Activated CD4-positive, alpha-beta memory T cell treated with anti-CD3 and anti-CD28 coated beads, Interleukin-2, amount 10 ng/mL, durations not matched to agents 7 days and 5 days (primary cell): ENCODE measurements at regions not wholly inside any gene's neighbourhood (a gene's known extent, or its start where the extent isn't known, plus 50 kb on each side); places are given as distances from the start of the nearest gene placed in this dataset.

Experiments used
- CTCF ChIA-PET: fragments of 350-600 bp; sonication (Branson Sonifier 250); formaldehyde crosslinking; loops from one replicate; lab custom pipeline; 2021; ENCODE audit warnings: antibody characterized with exemption, inconsistent platforms; lab: Charles Lee
- POLR2A ChIA-PET: fragments of 350-600 bp; sonication (Branson Sonifier 250); formaldehyde crosslinking; loops from one replicate; lab custom pipeline; 2021; ENCODE audit warnings: antibody characterized with exemption; lab: Charles Lee
- DNase-seq: peaks from one replicate; pipeline ENCODE4 v3.0.0-alpha.2; 2020
- H3K27ac Mint-ChIP-seq: one replicate; pipeline ENCODE4 v1.8.0; 2021; ENCODE audit warnings: mild to moderate bottlenecking, mixed read lengths
- H3K27me3 Mint-ChIP-seq: one replicate; pipeline ENCODE4 v1.8.0; 2021; ENCODE audit warnings: mixed read lengths
- H3K36me3 Mint-ChIP-seq: one replicate; pipeline ENCODE4 v1.8.0; 2021; ENCODE audit warnings: low read depth, mixed read lengths
- H3K4me1 Mint-ChIP-seq: one replicate; pipeline ENCODE4 v1.8.0; 2021; ENCODE audit warnings: mixed read lengths
- H3K4me3 Mint-ChIP-seq: one replicate; pipeline ENCODE4 v1.8.0; 2021; ENCODE audit warnings: mild to moderate bottlenecking, mixed read lengths
- H3K9me3 Mint-ChIP-seq: one replicate; pipeline ENCODE4 v1.8.0; 2021; ENCODE audit warnings: mixed read lengths

GRCh38 chr10:45180946-45181875, 134.2 kb downstream of the OR13A1 start:
- Mint-ChIP-seq H3K4me3 (no peak overlapping the region), H3K4me1 (no peaks in the 10 kb centered on the region), H3K27ac (no peak overlapping the region), H3K27me3 (no peaks in the 10 kb centered on the region), H3K9me3 (no peaks in the 10 kb centered on the region), H3K36me3 (no peaks in the 10 kb centered on the region)
- ChIA-PET CTCF (no interaction called here), POLR2A (no interaction called here)
- DNase-seq: no peak

GRCh38 chr10:45183174-45183573, 132.2 kb downstream of the OR13A1 start:
- Mint-ChIP-seq H3K9me3 (no peaks in the 10 kb centered on the region), H3K36me3 (no peaks in the 10 kb centered on the region), H3K27me3 (no peaks in the 10 kb centered on the region), H3K27ac (no peak overlapping the region), H3K4me3 (no peak overlapping the region), H3K4me1 (no peaks in the 10 kb centered on the region)
- ChIA-PET POLR2A (no interaction called here), CTCF (no interaction called here)
- DNase-seq: no peak

- H3K4me3 Mint-ChIP-seq: no peak overlapping the region
- H3K4me1 Mint-ChIP-seq: no peaks in the 10 kb centered on the region
- POLR2A ChIA-PET: no interaction called here
- CTCF ChIA-PET: no interaction called here
- H3K27me3 Mint-ChIP-seq: peaks cover 4% of the 10 kb centered on the region
- no peak overlapping the region for H3K27ac Mint-ChIP-seq
- H3K36me3 Mint-ChIP-seq: no peaks in the 10 kb centered on the region
- DNase-seq: no peak
- no peaks in the 10 kb centered on the region for H3K9me3 Mint-ChIP-seq
These were observed 117.5 kb downstream of the OR13A1 start for GRCh38 chr10:45197816-45198485.

GRCh38 chr10:45198486-45199204, 116.8 kb downstream of the OR13A1 start:
- Mint-ChIP-seq H3K9me3 (no peaks in the 10 kb centered on the region), H3K36me3 (no peaks in the 10 kb centered on the region), H3K27ac (no peak overlapping the region), H3K27me3 (peaks cover 4% of the 10 kb centered on the region), H3K4me1 (no peaks in the 10 kb centered on the region), H3K4me3 (no peak overlapping the region)
- CTCF ChIA-PET: no interaction called here
- no peak for DNase-seq
- POLR2A ChIA-PET: no interaction called here

GRCh38 chr10:45199205-45199740, 116.1 kb downstream of the OR13A1 start:
- Mint-ChIP-seq H3K4me3 (no peak overlapping the region), H3K36me3 (no peaks in the 10 kb centered on the region), H3K9me3 (no peaks in the 10 kb centered on the region), H3K27me3 (peaks cover 8% of the 10 kb centered on the region), H3K4me1 (no peaks in the 10 kb centered on the region), H3K27ac (no peak overlapping the region)
- no peak for DNase-seq
- CTCF ChIA-PET: no interaction called here
- POLR2A ChIA-PET: no interaction called here

- Mint-ChIP-seq H3K27ac (no peak overlapping the region), H3K9me3 (no peaks in the 10 kb centered on the region), H3K4me1 (no peaks in the 10 kb centered on the region), H3K36me3 (no peaks in the 10 kb centered on the region), H3K27me3 (peaks cover 8% of the 10 kb centered on the region), H3K4me3 (no peak overlapping the region)
- ChIA-PET POLR2A (no interaction called here), CTCF (interaction anchor here (1.2 kb wide), 1 partner anchor 268 kb away, joined by 3 read pairs; no protein-coding TSS in a partner anchor)
- DNase-seq: no peak
These were observed 114.1 kb downstream of the OR13A1 start for GRCh38 chr10:45201271-45201670.

GRCh38 chr10:45202242-45202641, 113.2 kb downstream of the OR13A1 start:
- no peaks in the 10 kb centered on the region for H3K9me3 Mint-ChIP-seq
- no peak overlapping the region for H3K4me3 Mint-ChIP-seq
- ChIA-PET CTCF (no interaction called here), POLR2A (no interaction called here)
- H3K27me3 Mint-ChIP-seq: peaks cover 8% of the 10 kb centered on the region
- H3K4me1 Mint-ChIP-seq: no peaks in the 10 kb centered on the region
- no peak for DNase-seq
- no peak overlapping the region for H3K27ac Mint-ChIP-seq
- H3K36me3 Mint-ChIP-seq: no peaks in the 10 kb centered on the region

- CTCF ChIA-PET: no interaction called here
- POLR2A ChIA-PET: no interaction called here
- no peak overlapping the region for H3K27ac Mint-ChIP-seq
- no peaks in the 10 kb centered on the region for H3K4me1 Mint-ChIP-seq
- no peak for DNase-seq
- H3K36me3 Mint-ChIP-seq: no peaks in the 10 kb centered on the region
- H3K27me3 Mint-ChIP-seq: peaks cover 25% of the 10 kb centered on the region
- no peaks in the 10 kb centered on the region for H3K9me3 Mint-ChIP-seq
- no peak overlapping the region for H3K4me3 Mint-ChIP-seq
These were observed 110.2 kb downstream of the OR13A1 start for GRCh38 chr10:45204954-45205775.

GRCh38 chr10:45209888-45210287, 105.5 kb downstream of the OR13A1 start:
- Mint-ChIP-seq H3K9me3 (no peaks in the 10 kb centered on the region), H3K36me3 (no peaks in the 10 kb centered on the region), H3K4me3 (no peak overlapping the region), H3K4me1 (no peaks in the 10 kb centered on the region), H3K27me3 (peaks cover 25% of the 10 kb centered on the region), H3K27ac (no peak overlapping the region)
- POLR2A ChIA-PET: no interaction called here
- CTCF ChIA-PET: no interaction called here
- no peak for DNase-seq

- Mint-ChIP-seq H3K9me3 (no peaks in the 10 kb centered on the region), H3K27me3 (peaks cover 27% of the 10 kb centered on the region), H3K27ac (no peak overlapping the region), H3K4me1 (no peaks in the 10 kb centered on the region), H3K36me3 (no peaks in the 10 kb centered on the region), H3K4me3 (no peak overlapping the region)
- POLR2A ChIA-PET: no interaction called here
- DNase-seq: no peak
- CTCF ChIA-PET: no interaction called here
These were observed 103.8 kb downstream of the OR13A1 start for GRCh38 chr10:45211576-45211975.

GRCh38 chr10:45219416-45219815, 96.0 kb downstream of the OR13A1 start:
- H3K27ac Mint-ChIP-seq: no peak overlapping the region
- ChIA-PET POLR2A (no interaction called here), CTCF (no interaction called here)
- DNase-seq: no peak
- no peak overlapping the region for H3K4me3 Mint-ChIP-seq
- H3K36me3 Mint-ChIP-seq: no peaks in the 10 kb centered on the region
- no peaks in the 10 kb centered on the region for H3K4me1 Mint-ChIP-seq
- H3K9me3 Mint-ChIP-seq: no peaks in the 10 kb centered on the region
- H3K27me3 Mint-ChIP-seq: peaks cover 5% of the 10 kb centered on the region

- no peak overlapping the region for H3K4me3 Mint-ChIP-seq
- H3K4me1 Mint-ChIP-seq: no peaks in the 10 kb centered on the region
- no peaks in the 10 kb centered on the region for H3K9me3 Mint-ChIP-seq
- no peak overlapping the region for H3K27ac Mint-ChIP-seq
- no peaks in the 10 kb centered on the region for H3K36me3 Mint-ChIP-seq
- POLR2A ChIA-PET: no interaction called here
- CTCF ChIA-PET: interaction anchor here (0.6 to 1.8 kb wide), 2 partner anchors 14 to 148 kb away, joined by 3 to 10 read pairs; no protein-coding TSS in a partner anchor
- H3K27me3 Mint-ChIP-seq: peaks cover under 1% of the 10 kb centered on the region
- DNase-seq: no peak
These were observed 94.5 kb downstream of the OR13A1 start for GRCh38 chr10:45220931-45221330.
